Smooth muscle cell (in vitro differentiated cells): ENCODE measurements at regions not wholly inside any gene's neighbourhood (a gene's known extent, or its start where the extent isn't known, plus 50 kb on each side); places are given as distances from the start of the nearest gene placed in this dataset.

Experiments
- DNase-seq: peaks from one replicate; lab custom pipeline; 2025; ENCODE audit not compliant: unreplicated experiment; lab: John Stamatoyannopoulos, UW
- H2AFZ ChIP-seq: fragments of 200-600 bp; sonication (generic); 2 replicates; pipeline ENCODE4 v1.6.0; 2016; ENCODE audit warnings: antibody characterized with exemption, low read depth, mild to moderate bottlenecking
- H3F3A ChIP-seq: fragments of 200-600 bp; sonication (generic); 2 replicates; pipeline ENCODE4 v1.6.0; 2017; ENCODE audit warnings: antibody characterized with exemption, low read depth
- H3K27ac ChIP-seq: fragments of 200-600 bp; sonication (generic); 2 replicates; pipeline ENCODE4 v1.5.1; 2016; ENCODE audit warnings: low read depth, mild to moderate bottlenecking
- H3K27me3 ChIP-seq: fragments of 200-600 bp; sonication (generic); 2 replicates; pipeline ENCODE4 v1.6.1; 2016; ENCODE audit warnings: low read depth, mild to moderate bottlenecking
- H3K36me3 ChIP-seq: fragments of 200-600 bp; sonication (generic); 2 replicates; pipeline ENCODE4 v1.5.1; 2016; ENCODE audit warnings: low read depth
- H3K4me1 ChIP-seq: fragments of 200-600 bp; sonication (generic); 2 replicates; pipeline ENCODE4 v1.5.1; 2016; ENCODE audit warnings: low read depth
- H3K4me2 ChIP-seq: fragments of 200-600 bp; sonication (generic); 2 replicates; pipeline ENCODE4 v1.6.0; 2016; ENCODE audit warnings: mild to moderate bottlenecking
- H3K4me3 ChIP-seq: fragments of 200-600 bp; sonication (generic); 2 replicates; pipeline ENCODE4 v1.5.1; 2016; ENCODE audit warnings: mild to moderate bottlenecking
- H3K79me2 ChIP-seq: fragments of 200-600 bp; sonication (generic); 2 replicates; pipeline ENCODE4 v1.6.0; 2016; ENCODE audit warnings: low read depth, mild to moderate bottlenecking
- H3K9ac ChIP-seq: fragments of 200-600 bp; sonication (generic); 2 replicates; pipeline ENCODE4 v1.6.0; 2016; ENCODE audit warnings: low read depth
- H3K9me3 ChIP-seq: fragments of 200-600 bp; sonication (generic); replicated peaks from 2 replicates; pipeline ENCODE4 v1.5.1; 2016; ENCODE audit warnings: low read depth
- H4K20me1 ChIP-seq: fragments of 200-600 bp; sonication (generic); 2 replicates; pipeline ENCODE4 v1.6.0; 2016; ENCODE audit warnings: low read depth
- CTCF ChIP-seq: fragments of 200-600 bp; sonication (generic); IDR thresholded peaks from 2 replicates; pipeline ENCODE4 v1.5.1; 2017; ENCODE audit warnings: borderline replicate concordance, mild to moderate bottlenecking, antibody characterized with exemption; ENCODE audit not compliant: insufficient read depth, poor library complexity, severe bottlenecking
- WGBS: methylation state at CpG from one replicate; pipeline ENCODE4 v1.1.7; 2016; ENCODE audit warnings: low lambda C conversion rate; 5-methylcytosine and 5-hydroxymethylcytosine counted together

- no peak overlapping the region for H3K4me3 ChIP-seq
- H3K9ac ChIP-seq: no peak overlapping the region
- no peaks in the 10 kb centered on the region for H4K20me1 ChIP-seq
- H2AFZ ChIP-seq: no peak overlapping the region
- H3K27ac ChIP-seq: no peak overlapping the region
- no peaks in the 10 kb centered on the region for H3K79me2 ChIP-seq
- peaks cover 6% of the 10 kb centered on the region for H3K4me1 ChIP-seq
- H3K4me2 ChIP-seq: no peak overlapping the region
- no peaks in the 10 kb centered on the region for H3K36me3 ChIP-seq
- H3K9me3 ChIP-seq: no peaks in the 10 kb centered on the region
- H3F3A ChIP-seq: no peaks in the 10 kb centered on the region
- no peak for DNase-seq
- no peaks in the 10 kb centered on the region for H3K27me3 ChIP-seq
- 68% methylated on average over 3 of the region's 3 CpGs for WGBS
- TF ChIP-seq CTCF: no peak
Observed at GRCh38 chr2:234433201-234433600, 63.7 kb downstream of the ARL4C start.

- Histone ChIP-seq H3K4me2 (no peak overlapping the region), H2AFZ (no peak overlapping the region), H3K9me3 (no peaks in the 10 kb centered on the region), H3K4me3 (no peak overlapping the region), H4K20me1 (no peaks in the 10 kb centered on the region), H3K9ac (no peak overlapping the region), H3K4me1 (peaks cover 17% of the 10 kb centered on the region), H3K27ac (no peak overlapping the region), H3K27me3 (no peaks in the 10 kb centered on the region), H3F3A (no peaks in the 10 kb centered on the region), H3K36me3 (no peaks in the 10 kb centered on the region), H3K79me2 (no peaks in the 10 kb centered on the region)
- whole genome bisulfite sequencing: 68% methylated on average over 2 of the region's 2 CpGs
- no peak for TF ChIP-seq CTCF
- no peak for DNase-seq
Observed at GRCh38 chr2:234430871-234431270, 66.0 kb downstream of the ARL4C start.

GRCh38 chr2:234429265-234429664 lies 67.6 kb downstream of the ARL4C start:
- no peak overlapping the region for H2AFZ ChIP-seq

More at GRCh38 chr2:234429265-234429664, 67.6 kb downstream of the ARL4C start:
- no peak for DNase-seq
- Histone ChIP-seq H3K79me2 (no peaks in the 10 kb centered on the region), H3K9me3 (no peaks in the 10 kb centered on the region), H3K9ac (no peak overlapping the region), H3K4me2 (no peak overlapping the region), H3K4me3 (no peak overlapping the region), H3K4me1 (peaks cover 17% of the 10 kb centered on the region), H3F3A (no peaks in the 10 kb centered on the region), H3K27me3 (no peaks in the 10 kb centered on the region), H3K36me3 (no peaks in the 10 kb centered on the region), H4K20me1 (no peaks in the 10 kb centered on the region), H3K27ac (no peak overlapping the region)
- WGBS: 68% methylated on average over 5 of the region's 5 CpGs
- no peak for TF ChIP-seq CTCF
